Lower leg skin (tissue), 4 donors: ENCODE measurements at regions not wholly inside any gene's neighbourhood (a gene's known extent, or its start where the extent isn't known, plus 50 kb on each side); places are given as distances from the start of the nearest gene placed in this dataset.

ENCODE experiments used
- DNase-seq, 2 donors: peaks; one replicate each; pipeline ENCODE4 v3.0.0-alpha.2; 2019; ENCODE audit warnings: low spot score in 2 of 2
- H3K4me3 ChIP-seq: fragments of 200-600 bp; sonication (generic); 2 replicates; pipeline ENCODE4 v1.5.1; 2017; ENCODE audit warnings: mild to moderate bottlenecking, low read depth; ENCODE audit not compliant: poor library complexity, severe bottlenecking
- CTCF ChIP-seq, 3 donors: fragments of 450-650 bp; IDR thresholded peaks; one replicate each; pipeline ENCODE4 v1.5.1; 2016; ENCODE audit warnings: antibody characterized with exemption in 3 of 3, mild to moderate bottlenecking in 3 of 3, moderate library complexity in 2 of 3
- POLR2A ChIP-seq, 2 donors: fragments of 450-650 bp; IDR thresholded peaks; one replicate each; pipeline ENCODE4 v1.6.1; 2016 to 2017; ENCODE audit warnings: antibody characterized with exemption in 2 of 2, mild to moderate bottlenecking in 1 of 2, moderate library complexity in 1 of 2
- WGBS, 2 donors: methylation state at CpG; one replicate each; pipeline ENCODE4 v1.1.5; 2018; 5-methylcytosine and 5-hydroxymethylcytosine counted together
- intact Hi-C: fragments of 100-400 bp; cut with DNase I; formaldehyde crosslinking; loops from one replicate; pipeline ENCODE4 v1.15.0; 2023; ENCODE audit warnings: low total_unique reads

GRCh38 chr11:32256466-32256865, 165.6 kb downstream of the RCN1 start:
- no peak for DNase-seq
- H3K4me3 ChIP-seq = no peak overlapping the region
- TF ChIP-seq CTCF (IDR thresholded peaks at IDR 0.05) (no peak), POLR2A (IDR thresholded peaks at IDR 0.05) (no peak)
- intact Hi-C loops = no loop called here
- 69 to 71% methylated on average over 4 of the region's 4 CpGs for WGBS, 2 donors

GRCh38 chr11:32259641-32260081, 168.8 kb downstream of the RCN1 start:
- no peak for DNase-seq
- WGBS, 2 donors = 36 to 43% methylated on average over 3 of the region's 3 CpGs
- TF ChIP-seq POLR2A (IDR thresholded peaks at IDR 0.05) (no peak), CTCF (IDR thresholded peaks at IDR 0.05) (no peak)
- H3K4me3 ChIP-seq = no peak overlapping the region
- intact Hi-C loops = no loop called here

GRCh38 chr11:32262367-32262766, 171.5 kb downstream of the RCN1 start:
- H3K4me3 ChIP-seq = no peak overlapping the region
- 32 to 75% methylated on average over 1 of the region's 1 CpG for WGBS, 2 donors
- no peak for DNase-seq
- intact Hi-C loops = no loop called here
- TF ChIP-seq CTCF (IDR thresholded peaks at IDR 0.05) (no peak), POLR2A (IDR thresholded peaks at IDR 0.05) (no peak)

- 68 to 71% methylated on average over 1 of the region's 1 CpG for WGBS, 2 donors
- intact Hi-C loops = no loop called here
- no peak for DNase-seq
- TF ChIP-seq POLR2A (IDR thresholded peaks at IDR 0.05) = no peak
- TF ChIP-seq CTCF (IDR thresholded peaks at IDR 0.05) = no peak
- no peak overlapping the region for H3K4me3 ChIP-seq
Observed at GRCh38 chr11:32265911-32266310, 169.4 kb downstream of the WT1 start.

GRCh38 chr11:32266601-32267000, 168.7 kb downstream of the WT1 start:
- no peak for TF ChIP-seq CTCF (IDR thresholded peaks at IDR 0.05)
- TF ChIP-seq POLR2A (IDR thresholded peaks at IDR 0.05) = no peak
- H3K4me3 ChIP-seq = no peak overlapping the region
- intact Hi-C loops = no loop called here
- no peak for DNase-seq
- 73 to 77% methylated on average over 4 of the region's 4 CpGs for WGBS, 2 donors

GRCh38 chr11:32267679-32268187, 167.6 kb downstream of the WT1 start:
- DNase-seq = no peak
- intact Hi-C loops = no loop called here
- no peak overlapping the region for H3K4me3 ChIP-seq
- WGBS, 2 donors = 76 to 79% methylated on average over 7 of the region's 7 CpGs
- TF ChIP-seq CTCF (IDR thresholded peaks at IDR 0.05) = no peak
- no peak for TF ChIP-seq POLR2A (IDR thresholded peaks at IDR 0.05)
